Stimulated activated effector memory CD8-positive, alpha-beta T cell treated with anti-CD3 and anti-CD28 coated beads, Interleukin-12 subunit alpha, Interleukin-12 subunit beta, amount 100 ng/mL, for 72 hours (primary cell): ENCODE measurements at regions not wholly inside any gene's neighbourhood (a gene's known extent, or its start where the extent isn't known, plus 50 kb on each side); places are given as distances from the start of the nearest gene placed in this dataset.
A peak's percentile ranks its signal among the peaks of the same experiment; 100 is the strongest.
"Not testable (repeated sequence)": the region's sequence is repeated elsewhere in the genome, so short reads cannot be mapped to it uniquely, and the experiment has no call there.

Experiments
- ATAC-seq: fragments of 150-1000 bp; cut with Tn5 transposase; 2 replicates; pipeline ENCODE4 v1.10.0; 2021
- DNase-seq, 2 donors: peaks; one replicate each; pipeline ENCODE4 v3.0.0; 2021 to 2022; ENCODE audit warnings: low spot score in 2 of 2
- H3K27ac Mint-ChIP-seq: one replicate; pipeline ENCODE4 v1.8.0; 2022; ENCODE audit warnings: mild to moderate bottlenecking, mixed read lengths
- H3K36me3 Mint-ChIP-seq: one replicate; pipeline ENCODE4 v1.8.0; 2022; ENCODE audit warnings: mild to moderate bottlenecking, mixed read lengths
- H3K4me1 Mint-ChIP-seq: one replicate; pipeline ENCODE4 v1.8.0; 2022; ENCODE audit warnings: mixed read lengths
- H3K4me3 Mint-ChIP-seq: one replicate; pipeline ENCODE4 v1.8.0; 2022; ENCODE audit warnings: mild to moderate bottlenecking, mixed read lengths
- H3K9me3 Mint-ChIP-seq: one replicate; pipeline ENCODE4 v1.8.0; 2022; ENCODE audit warnings: mixed read lengths

DNA sequence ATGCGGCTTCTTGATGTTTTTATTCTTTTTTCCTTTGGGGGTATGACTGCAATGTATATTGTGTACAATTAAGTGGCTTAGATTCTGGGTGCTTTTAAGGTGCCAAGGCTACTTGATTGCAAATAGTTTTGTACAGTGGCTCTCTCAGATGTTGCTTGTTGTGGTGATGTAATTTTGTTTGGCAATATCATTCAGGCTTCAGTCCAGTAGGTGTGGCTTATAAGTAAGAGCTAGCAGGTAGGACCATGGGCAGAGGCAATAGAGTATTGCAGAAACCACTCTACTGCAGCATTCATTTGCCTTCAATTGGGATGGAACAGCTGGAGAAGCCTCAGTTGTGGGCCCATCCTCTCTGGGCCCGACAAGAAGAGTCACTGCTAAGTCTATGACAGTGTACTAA, 407.9 kb upstream of the MAN1A1 start:
- Mint-ChIP-seq H3K36me3 (no peaks in the 10 kb centered on the region), H3K4me1 (no peaks in the 10 kb centered on the region), H3K9me3 (no peaks in the 10 kb centered on the region), H3K27ac (no peak overlapping the region), H3K4me3 (no peak overlapping the region)
- ATAC-seq (peak; percentile 34), DNase-seq (no peak)

DNA sequence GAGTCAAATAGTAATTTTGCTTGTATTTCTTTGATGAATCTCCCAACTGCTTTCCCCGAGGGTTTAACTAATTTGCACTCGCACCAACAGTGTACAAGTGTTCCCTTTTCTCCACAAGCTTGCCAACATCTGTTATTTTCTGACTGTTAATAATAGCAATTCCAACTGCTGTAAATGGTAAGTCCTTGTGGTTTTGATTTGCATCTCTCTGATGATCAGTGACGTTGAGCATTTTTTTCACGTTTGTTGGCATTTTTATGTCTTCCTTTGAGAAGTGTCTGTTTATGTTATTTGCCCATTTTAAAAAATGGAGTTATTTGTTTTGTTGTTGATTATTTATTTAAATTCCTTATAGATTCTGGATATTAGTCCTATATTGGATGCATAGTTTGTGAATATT, 399.8 kb upstream of the MAN1A1 start:
- Mint-ChIP-seq H3K4me3 (no peak overlapping the region), H3K36me3 (no peaks in the 10 kb centered on the region), H3K9me3 (no peaks in the 10 kb centered on the region), H3K27ac (no peak overlapping the region), H3K4me1 (no peaks in the 10 kb centered on the region)
- no peak for DNase-seq
- no peak for ATAC-seq

DNA sequence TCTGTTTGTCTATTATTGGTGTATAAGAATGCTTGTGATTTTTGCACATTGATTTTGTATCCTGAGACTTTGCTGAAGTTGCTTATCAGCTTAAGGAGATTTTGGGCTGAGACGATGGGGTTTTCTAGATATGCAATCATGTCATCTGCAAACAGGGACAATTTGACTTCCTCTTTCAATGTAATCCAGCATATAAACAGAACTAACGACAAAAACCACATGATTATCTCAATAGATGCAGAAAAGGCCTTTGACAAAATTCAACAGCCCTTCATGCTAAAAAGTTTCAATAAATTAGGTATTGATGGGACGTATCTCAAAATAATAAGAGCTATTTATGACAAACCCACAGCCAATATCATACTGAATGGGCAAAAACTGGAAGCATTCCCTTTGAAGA, 399.0 kb upstream of the MAN1A1 start:
- ATAC-seq, H3K4me3 Mint-ChIP-seq, H3K9me3 Mint-ChIP-seq, H3K36me3 Mint-ChIP-seq, H3K4me1 Mint-ChIP-seq, H3K27ac Mint-ChIP-seq, DNase-seq: not testable (repeated sequence)

DNA sequence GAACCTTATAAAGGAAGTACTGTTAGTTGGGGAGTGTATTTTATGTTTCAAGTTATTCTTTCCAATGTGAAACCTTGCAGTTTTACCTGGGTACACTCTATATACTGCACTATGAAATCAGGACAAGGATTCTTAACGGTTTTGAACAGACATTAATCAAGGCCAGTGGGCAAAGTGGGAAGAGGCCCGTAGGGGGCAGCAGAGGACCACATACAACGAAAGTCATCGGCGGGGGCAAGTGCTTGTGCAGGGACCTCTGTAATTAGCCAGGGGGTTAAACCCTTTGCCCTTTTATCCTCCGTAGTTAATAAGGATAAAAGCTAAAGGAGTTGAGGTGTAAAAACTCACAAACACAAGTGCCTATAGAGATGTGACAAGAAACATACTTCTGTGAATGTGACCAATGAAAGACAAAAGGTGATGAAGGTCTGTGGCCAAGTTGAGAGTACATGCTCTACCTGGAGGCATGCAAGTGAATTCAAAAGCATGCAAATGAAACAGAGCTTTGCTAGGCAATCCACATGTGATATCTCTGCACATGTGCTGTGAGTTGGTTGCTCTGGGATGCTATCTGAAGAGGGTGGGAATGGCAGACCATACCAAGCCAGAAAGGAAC, 392.7 kb upstream of the MAN1A1 start:
- Mint-ChIP-seq H3K27ac (no peak overlapping the region), H3K4me3 (no peak overlapping the region), H3K9me3 (no peaks in the 10 kb centered on the region), H3K4me1 (peaks cover 7% of the 10 kb centered on the region), H3K36me3 (no peaks in the 10 kb centered on the region)
- peak; percentile 75 for ATAC-seq
- peak; percentile 51 to 75 for DNase-seq

DNA sequence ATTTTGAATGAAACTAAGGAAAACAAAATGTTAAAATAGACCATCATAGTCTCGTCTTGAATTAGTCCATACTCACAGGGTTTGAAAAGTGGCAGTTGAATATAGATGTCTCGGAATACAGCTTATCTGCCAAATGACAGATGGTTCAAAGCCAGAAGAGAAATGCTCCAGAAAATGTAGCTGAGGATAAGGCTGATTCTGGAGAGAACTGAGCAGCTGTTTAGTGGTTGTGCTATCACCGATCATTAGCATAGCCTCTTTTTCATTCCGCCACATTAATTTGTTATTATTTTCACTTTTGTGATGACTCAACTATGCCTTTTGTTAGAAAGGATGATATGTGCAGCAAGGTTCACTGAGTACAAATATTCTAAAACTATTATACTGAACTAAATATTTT, 390.2 kb upstream of the MAN1A1 start:
- Mint-ChIP-seq H3K36me3 (no peaks in the 10 kb centered on the region), H3K9me3 (no peaks in the 10 kb centered on the region), H3K4me1 (peaks cover 7% of the 10 kb centered on the region), H3K27ac (no peak overlapping the region), H3K4me3 (no peak overlapping the region)
- ATAC-seq (no peak), DNase-seq (no peak)

DNA sequence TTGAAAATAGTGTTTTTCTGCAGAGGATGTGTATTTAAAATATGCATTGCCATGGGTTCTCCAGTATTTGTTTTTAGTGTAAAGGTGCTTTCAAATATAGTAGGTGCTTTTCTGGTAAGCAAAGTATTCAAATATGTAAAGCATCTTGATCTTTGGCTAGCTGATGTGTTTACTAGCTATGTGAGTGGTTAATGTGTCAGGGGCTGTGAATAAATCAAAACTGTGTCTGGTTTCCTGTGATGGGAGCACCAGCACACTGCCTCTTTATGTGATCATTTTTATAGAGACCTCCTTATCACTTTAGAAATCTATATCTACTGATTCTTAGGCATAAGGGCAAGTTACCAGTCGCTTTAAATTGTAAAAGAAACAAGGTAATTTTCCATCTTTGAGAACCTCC, 388.9 kb upstream of the MAN1A1 start:
- Mint-ChIP-seq H3K27ac (no peak overlapping the region), H3K9me3 (no peaks in the 10 kb centered on the region), H3K4me3 (no peak overlapping the region), H3K36me3 (no peaks in the 10 kb centered on the region), H3K4me1 (peaks cover 7% of the 10 kb centered on the region)
- ATAC-seq, result no peak
- no peak for DNase-seq

DNA sequence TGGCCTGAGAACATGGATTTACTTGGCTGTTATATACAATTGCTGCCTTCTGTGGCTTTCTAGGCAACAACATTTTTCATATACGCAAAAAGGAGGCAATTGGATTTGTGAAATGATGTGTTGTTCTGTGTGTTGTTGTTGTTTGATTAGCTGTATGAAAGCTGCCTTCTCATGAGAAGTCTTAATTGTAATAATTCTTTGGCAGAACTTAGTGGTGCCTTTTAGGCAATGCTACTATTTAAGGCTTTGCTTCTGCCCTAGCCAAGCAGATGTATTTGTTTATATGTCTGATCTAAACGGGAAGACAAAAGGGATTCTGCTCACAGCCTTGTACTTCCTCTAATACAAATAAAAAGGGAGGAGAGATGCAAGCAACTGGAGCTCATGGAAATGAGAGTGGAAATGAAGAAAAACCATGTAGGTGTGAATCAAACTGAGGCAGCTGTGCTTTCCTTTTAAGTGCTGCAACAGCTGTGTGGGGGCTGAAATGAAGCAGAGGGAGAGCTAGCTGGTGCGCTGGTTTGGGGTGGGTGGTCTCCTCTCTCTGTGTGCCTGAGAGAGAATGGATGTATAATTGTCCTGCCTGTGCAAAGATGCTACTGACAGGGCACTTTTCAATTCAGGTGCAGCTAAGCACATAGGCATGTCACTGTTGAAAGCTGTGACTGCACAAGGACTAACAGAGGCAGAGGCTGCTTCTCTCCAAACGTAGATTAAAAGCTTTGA, 386.9 kb upstream of the MAN1A1 start:
- ATAC-seq (no peak), DNase-seq (no peak)
- H3K4me1 Mint-ChIP-seq, result no peaks in the 10 kb centered on the region
- no peak overlapping the region for H3K27ac Mint-ChIP-seq
- no peak overlapping the region for H3K4me3 Mint-ChIP-seq
- no peaks in the 10 kb centered on the region for H3K36me3 Mint-ChIP-seq
- no peaks in the 10 kb centered on the region for H3K9me3 Mint-ChIP-seq

DNA sequence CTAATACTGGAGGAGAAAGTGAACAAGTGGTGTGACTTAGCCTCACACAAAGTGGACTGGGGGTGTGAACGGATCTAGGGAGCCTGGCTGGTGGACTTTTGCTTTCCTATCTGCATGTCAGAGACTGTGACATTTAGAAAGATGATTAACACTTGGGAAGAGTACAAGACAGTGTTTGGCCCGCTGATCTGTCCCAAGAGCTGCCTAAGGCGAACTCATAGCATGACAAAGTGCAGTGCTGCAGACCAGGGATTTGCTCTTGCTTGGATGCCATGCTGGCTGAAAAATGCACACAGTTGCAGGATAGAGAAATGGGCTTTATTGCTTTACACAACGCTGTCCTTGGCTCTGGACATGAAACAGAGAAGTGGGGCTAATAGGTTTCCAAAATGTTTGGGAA, 386.0 kb upstream of the MAN1A1 start:
- Mint-ChIP-seq H3K4me3 (no peak overlapping the region), H3K36me3 (no peaks in the 10 kb centered on the region), H3K27ac (no peak overlapping the region), H3K9me3 (no peaks in the 10 kb centered on the region), H3K4me1 (no peaks in the 10 kb centered on the region)
- no peak for ATAC-seq
- DNase-seq, result no peak

DNA sequence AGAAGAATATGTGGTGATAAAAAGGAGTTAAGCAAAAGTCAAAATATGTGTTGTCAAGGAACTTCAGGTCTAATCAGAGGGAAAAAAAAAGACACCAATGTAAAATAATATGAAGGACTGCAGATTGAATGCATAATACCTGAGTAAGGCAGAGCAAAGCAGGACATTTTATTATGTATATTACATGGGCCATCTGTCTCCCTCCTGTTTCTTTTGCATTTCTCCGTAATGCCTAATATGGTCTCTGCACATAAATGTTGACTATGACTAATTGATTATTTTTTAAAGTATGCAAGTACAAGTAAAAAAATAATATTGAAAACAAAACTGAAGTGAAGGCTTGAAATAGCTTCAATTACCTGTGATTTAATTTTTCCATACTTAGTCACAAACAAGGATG, 384.7 kb upstream of the MAN1A1 start:
- ATAC-seq, result no peak
- H3K4me3 Mint-ChIP-seq, result no peak overlapping the region
- DNase-seq, result no peak
- H3K4me1 Mint-ChIP-seq, result no peaks in the 10 kb centered on the region
- H3K9me3 Mint-ChIP-seq, result no peaks in the 10 kb centered on the region
- H3K27ac Mint-ChIP-seq, result no peak overlapping the region
- no peaks in the 10 kb centered on the region for H3K36me3 Mint-ChIP-seq

DNA sequence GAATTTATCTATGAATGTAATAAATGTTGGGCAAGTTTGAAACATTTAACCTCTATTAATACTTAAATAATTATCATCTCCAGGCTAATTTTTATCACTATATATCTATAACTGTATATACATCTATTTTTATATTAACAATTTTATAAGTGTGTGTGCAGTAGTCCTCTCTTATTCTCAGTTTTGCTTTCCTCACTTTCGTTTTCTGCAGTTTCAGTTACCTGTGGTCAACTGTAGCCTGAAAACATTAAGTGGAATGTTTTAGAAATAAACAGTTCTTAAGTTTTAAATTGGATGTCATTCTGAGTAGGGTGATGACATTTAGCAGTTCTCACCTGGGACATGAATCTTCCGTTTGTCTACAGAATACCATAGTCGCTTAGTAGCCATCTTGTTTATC, 379.4 kb upstream of the MAN1A1 start:
- no peaks in the 10 kb centered on the region for H3K36me3 Mint-ChIP-seq
- no peaks in the 10 kb centered on the region for H3K9me3 Mint-ChIP-seq
- DNase-seq, result no peak
- no peak overlapping the region for H3K27ac Mint-ChIP-seq
- H3K4me1 Mint-ChIP-seq, result no peaks in the 10 kb centered on the region
- ATAC-seq, result no peak
- no peak overlapping the region for H3K4me3 Mint-ChIP-seq

DNA sequence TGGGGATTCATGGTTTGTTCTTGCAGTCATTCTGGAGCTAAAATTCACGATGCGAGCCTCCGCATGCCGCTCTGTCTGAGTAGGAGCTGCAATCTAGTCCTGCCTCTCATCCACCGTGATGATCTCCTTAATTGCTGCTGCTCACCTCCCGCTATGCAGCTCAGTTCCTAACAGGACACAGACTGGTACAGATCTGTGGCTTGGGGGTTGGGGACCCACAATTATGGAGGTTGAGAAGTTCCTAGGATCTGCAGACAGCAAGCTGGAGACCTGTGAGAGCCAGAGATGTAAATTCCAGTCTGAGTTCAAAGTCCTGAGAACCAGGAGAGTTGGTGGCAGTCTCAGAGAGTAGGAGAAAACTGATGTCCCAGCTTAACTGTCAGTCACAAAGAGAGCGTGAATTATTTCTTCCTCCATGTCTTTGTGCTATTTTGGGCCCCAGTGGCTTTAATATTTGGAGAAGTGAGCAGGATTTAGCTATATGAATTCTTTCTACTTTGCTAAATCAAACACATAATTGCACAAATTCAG, 378.7 kb upstream of the MAN1A1 start:
- H3K27ac Mint-ChIP-seq, result no peak overlapping the region
- H3K4me3 Mint-ChIP-seq, result no peak overlapping the region
- DNase-seq, result no peak
- no peaks in the 10 kb centered on the region for H3K9me3 Mint-ChIP-seq
- no peaks in the 10 kb centered on the region for H3K36me3 Mint-ChIP-seq
- no peaks in the 10 kb centered on the region for H3K4me1 Mint-ChIP-seq
- ATAC-seq, result no peak

DNA sequence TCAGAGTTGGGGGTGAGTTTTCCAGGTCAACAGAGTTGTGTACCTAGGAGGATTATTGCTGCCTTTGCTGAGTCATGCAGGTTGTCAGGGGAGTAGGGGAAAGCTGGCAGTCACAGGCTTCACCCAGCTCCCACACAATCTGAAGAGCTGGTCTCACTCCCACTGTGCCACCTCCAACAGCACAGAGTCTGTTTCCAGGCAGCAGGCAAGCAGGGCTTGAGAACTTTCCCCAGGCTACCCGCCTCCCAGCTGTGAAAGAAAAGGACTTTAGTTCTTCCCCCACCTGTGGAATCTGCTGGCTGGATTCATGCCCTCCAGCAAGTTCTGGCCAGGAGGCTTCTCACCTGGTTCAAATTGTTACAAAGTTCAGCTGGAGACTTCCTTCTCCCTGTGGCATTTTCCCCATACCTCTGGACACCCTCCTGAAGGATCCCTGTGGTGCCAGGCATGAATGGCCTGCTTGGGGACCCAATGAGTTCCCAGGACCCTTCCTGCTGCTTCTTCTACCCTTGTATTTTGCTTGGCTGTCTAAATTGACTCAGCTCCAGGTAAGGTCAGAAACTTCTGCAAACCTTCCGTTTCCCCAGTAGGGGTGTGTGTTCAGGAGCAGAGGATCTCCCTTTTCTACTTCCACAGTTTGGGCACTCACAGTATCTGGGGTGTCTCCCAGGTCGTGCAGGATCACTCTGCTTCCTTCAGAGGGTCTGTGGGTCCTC, 378.1 kb upstream of the MAN1A1 start:
- no peaks in the 10 kb centered on the region for H3K4me1 Mint-ChIP-seq
- no peaks in the 10 kb centered on the region for H3K9me3 Mint-ChIP-seq
- DNase-seq, result no peak
- H3K36me3 Mint-ChIP-seq, result no peaks in the 10 kb centered on the region
- no peak for ATAC-seq
- no peak overlapping the region for H3K4me3 Mint-ChIP-seq
- no peak overlapping the region for H3K27ac Mint-ChIP-seq

DNA sequence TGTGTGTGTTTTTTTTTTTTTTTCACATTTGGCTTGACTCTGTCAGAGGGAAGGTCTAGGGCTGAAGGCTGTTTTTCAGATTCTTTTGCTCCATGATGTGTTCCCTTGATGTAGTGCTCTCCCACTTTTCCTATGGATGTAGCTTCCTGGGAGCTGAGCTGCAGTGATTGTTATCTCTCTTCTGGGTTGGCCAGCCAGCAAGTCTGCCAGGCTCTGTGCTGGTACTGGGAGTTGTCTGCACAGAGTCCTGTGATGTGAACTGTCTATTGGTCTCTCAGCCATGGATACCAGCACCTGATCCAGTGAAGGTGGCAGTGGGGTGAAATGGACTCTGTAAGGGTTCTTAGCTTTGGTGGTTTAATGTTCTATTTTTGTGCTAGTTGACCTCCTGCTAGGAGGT, 377.4 kb upstream of the MAN1A1 start:
- not testable (repeated sequence) for H3K27ac Mint-ChIP-seq, H3K36me3 Mint-ChIP-seq, H3K4me1 Mint-ChIP-seq, DNase-seq, H3K9me3 Mint-ChIP-seq, H3K4me3 Mint-ChIP-seq, ATAC-seq

DNA sequence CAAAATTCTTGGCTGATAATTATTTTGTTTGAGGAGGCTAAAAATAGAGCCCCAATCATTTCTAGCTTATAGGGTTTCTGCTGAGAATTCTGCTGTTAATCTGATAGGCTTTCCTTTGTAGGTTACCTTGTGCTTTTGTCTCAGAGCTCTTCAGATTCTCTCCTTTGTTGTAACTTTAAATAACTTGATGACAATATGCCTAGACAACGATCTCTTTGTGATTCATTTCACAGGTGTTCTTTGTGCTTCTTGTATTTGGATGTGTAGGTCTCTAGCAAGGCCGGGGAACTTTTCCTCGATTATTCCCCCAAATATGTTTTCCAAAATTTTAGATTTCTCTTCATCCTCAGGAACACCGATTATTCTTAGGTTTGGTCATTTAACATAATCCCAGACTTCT, 376.5 kb upstream of the MAN1A1 start:
- Mint-ChIP-seq H3K4me3 (no peak overlapping the region), H3K9me3 (no peaks in the 10 kb centered on the region), H3K4me1 (no peaks in the 10 kb centered on the region), H3K27ac (no peak overlapping the region), H3K36me3 (no peaks in the 10 kb centered on the region)
- DNase-seq, result no peak
- no peak for ATAC-seq

DNA sequence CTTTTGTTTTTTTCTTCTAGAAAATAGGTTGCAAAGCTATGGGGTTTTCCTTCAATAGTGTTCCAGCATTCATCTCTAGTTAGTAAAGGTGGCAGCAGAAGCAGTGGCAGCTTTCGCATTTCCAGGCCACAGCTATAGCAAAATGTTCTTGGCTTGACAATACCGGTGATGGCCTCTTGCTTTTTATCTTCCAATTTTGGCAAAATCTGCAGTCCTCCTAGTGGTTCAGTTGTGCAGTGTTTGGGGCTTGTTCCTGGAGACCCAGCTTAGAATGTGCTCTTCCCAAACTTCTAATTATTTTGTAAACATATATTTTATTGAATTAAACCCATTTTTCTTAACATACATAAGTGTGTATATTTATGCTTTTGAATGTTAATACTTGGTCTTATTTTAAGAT, 370.6 kb upstream of the MAN1A1 start:
- ATAC-seq (no peak), DNase-seq (no peak)
- no peak overlapping the region for H3K27ac Mint-ChIP-seq
- H3K4me3 Mint-ChIP-seq, result no peak overlapping the region
- H3K9me3 Mint-ChIP-seq, result no peaks in the 10 kb centered on the region
- no peaks in the 10 kb centered on the region for H3K4me1 Mint-ChIP-seq
- H3K36me3 Mint-ChIP-seq, result no peaks in the 10 kb centered on the region

DNA sequence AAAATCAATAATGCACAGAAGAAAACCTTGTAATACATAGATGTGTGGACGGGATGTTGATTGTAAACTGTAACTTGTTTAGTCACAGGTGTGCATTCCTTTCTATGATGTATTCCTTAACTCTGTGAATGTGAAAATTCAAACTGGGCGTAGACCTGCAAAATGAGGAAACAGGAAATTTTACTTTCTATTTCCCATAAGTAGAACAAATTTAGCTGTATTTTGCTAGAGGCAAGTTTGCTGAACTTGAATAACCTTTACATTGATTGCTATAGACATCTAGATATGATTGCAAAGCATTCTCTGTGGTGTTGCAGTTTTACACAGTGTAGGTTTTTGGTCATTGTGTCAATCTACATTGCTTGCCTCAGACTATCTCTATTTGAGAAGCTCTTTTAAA, 368.4 kb upstream of the MAN1A1 start:
- H3K36me3 Mint-ChIP-seq, result no peaks in the 10 kb centered on the region
- no peak for DNase-seq
- H3K4me3 Mint-ChIP-seq, result no peak overlapping the region
- no peak for ATAC-seq
- no peaks in the 10 kb centered on the region for H3K9me3 Mint-ChIP-seq
- no peaks in the 10 kb centered on the region for H3K4me1 Mint-ChIP-seq
- H3K27ac Mint-ChIP-seq, result no peak overlapping the region
